NCI-H1105 treated with DMSO at 0.1 percent for 48 hours (cell line): ENCODE measurements at regions not wholly inside any gene's neighbourhood (a gene's known extent, or its start where the extent isn't known, plus 50 kb on each side); places are given as distances from the start of the nearest gene placed in this dataset.

Experiments
- DNase-seq: peaks from one replicate; lab custom pipeline; 2025; lab: John Stamatoyannopoulos, UW

GRCh38 chr1:14531519-14531918 lies 67.0 kb upstream of the KAZN start:
- no peak for DNase-seq

DNA sequence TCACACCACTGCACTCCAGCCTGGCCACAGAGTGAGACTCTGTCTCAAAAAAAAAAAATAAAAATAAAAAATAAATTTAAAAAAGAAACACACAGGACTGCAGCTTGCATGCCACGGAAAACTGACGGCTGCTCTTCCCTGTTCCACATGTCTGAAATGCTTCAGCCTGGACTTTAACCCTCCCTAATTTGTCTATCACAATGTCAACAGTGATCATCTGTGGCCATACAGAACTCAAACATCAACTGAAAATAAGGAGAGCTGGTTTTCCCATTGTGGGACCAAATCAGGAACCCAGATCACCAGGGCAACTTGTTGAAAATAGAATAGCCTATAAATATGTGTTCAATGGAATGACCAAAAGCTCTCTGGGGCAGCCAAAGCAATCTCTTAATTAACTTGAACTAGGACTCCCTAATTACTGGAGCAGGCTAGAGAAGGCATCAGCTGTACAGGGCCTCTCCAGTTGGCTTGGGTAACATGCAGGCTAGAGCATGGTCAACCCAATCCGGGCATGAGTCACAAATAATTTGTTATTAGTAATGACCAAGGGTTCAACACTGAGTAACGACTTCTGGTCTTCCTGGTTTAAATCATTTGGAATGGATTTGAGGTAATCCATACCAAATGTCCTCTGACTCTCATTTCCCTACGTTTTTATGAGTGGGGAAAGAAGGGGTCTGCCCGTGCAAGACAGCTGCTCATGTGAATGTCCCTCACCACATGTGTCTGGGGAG lies 62.7 kb upstream of the KAZN start:
- no peak for DNase-seq

DNA sequence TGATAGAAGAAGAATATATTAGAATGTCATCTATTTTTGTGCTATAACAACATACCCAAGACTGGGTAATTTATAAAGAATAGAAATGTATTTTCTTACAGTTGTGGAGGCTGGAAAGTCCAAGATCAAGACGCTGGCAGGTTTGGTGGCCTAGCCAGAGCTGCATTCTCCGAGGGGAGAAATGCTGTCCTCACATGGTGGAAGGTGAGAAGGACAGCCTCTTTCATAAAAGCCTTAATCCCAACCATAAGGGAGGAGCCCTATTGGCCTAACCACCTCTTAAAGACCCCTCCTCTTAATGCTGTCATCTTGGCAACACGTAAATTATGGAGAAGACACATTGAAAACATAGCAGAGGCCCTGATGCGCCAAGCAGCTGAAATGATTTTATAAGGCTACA lies 60.1 kb upstream of the KAZN start:
- no peak for DNase-seq

DNA sequence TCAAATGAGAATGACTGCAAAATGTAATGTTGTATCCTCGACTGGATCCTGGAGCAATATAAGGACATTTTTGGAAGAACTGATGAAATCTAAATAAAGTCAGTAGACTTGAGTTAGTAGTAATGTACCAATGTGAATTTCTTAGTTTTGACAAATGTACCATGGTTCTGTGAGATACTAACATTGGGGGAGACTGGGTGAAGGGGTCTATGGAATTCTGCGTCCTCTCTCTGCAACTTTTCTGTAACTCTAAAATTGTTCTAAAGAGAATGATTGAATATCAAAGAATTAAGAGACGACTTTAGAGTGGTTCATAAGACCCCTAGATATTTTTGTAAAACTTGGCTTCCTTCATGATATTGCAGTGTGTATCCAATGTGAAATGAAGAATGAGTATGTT lies 59.2 kb upstream of the KAZN start:
- DNase-seq, result no peak

DNA sequence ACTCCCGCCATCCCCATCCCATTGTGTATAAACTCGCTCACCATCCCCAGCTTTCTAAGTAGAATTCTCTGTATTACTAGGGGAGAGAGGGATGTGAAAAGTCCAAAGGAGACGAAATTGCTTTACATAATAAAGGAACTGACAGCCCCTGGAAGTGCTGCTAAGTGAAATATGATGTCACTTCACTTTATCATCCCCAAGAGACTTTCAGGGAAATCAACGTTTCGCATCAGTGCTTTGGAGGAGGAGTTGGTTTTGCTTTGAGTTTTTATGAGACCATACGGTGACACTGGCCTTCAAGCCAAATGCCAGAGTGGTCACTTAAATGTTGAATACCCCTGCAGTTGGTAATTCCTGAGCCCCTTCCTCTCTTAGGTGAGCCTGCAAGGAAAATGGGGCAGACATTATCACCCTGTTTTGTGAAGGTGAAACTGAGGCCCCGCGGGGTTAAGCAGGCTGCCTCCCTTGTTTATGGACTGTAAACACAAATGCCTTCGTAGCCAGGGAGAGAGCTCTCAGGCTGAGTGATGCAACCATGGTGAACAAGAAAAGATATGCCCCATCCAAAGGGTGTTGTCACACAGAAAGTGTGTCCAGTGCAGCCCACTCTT lies 58.4 kb upstream of the KAZN start:
- no peak for DNase-seq

DNA sequence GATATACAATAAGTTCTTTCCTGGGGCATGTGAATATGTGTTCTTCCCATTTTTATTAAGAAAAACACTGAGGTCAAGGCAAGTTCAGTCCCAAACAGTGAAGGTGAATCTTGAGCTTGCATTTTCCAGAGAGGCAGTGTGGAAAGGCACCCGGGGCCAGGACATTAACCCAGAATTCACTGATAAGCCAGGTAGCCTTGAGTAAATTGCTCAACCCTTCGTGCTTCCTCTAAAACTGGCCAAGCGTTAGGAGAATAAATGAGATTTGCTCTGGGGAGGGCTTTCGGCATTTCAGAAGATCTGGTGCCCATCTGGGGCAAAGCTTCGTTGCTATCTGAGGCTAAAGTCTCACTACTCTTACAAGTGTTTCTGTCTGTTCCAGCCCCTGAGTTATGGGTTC lies 57.1 kb upstream of the KAZN start:
- no peak for DNase-seq

DNA sequence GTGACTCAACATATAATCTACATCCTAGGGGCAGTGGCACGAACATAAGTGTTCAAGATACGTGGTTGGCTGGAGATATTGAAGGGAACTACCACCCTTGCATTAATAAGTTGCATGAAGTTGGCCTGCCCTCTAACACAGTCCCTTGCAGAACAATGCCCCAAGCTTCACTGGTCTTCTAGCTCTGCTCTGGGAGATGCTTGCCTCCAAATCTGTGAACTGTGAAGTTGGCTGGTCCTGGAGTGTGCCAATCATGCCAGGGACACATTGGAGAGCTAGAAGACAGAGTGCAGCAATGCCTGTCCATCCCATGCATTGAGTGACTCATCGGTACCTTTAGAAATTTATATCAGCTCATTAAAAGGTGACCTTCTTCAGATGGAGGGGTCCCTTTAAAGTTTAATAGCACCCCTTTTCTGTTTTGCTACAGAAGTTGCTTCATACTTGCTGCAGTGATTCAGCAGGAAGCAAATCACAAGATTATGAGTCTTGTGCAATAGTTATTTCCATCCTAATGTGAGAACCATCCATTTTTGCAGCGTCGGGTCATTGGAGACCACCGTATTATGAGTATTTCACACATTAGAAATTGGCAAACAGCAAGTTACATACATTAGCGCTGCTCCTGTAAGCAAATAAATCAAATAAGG lies 55.2 kb upstream of the KAZN start:
- no peak for DNase-seq

DNA sequence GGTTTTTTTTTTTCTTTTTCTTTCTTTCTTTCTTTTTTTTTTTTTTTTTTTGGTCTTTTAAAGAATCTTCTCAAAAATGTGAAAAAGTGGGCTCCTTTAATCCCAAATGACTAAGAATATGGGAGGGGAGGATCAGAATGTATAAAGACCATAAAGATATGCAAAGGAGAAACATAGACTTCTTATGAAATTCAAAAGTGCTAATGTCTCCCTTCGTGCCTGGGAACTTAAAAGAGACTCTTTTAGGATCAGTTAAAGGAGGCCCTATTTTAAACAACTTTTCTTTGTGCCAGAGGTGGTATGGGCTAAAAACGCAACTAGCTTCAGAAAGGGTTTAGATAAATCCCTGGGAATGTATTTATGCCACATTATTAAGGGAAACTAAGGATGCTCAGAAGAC lies 54.2 kb upstream of the KAZN start:
- DNase-seq, result no peak

- DNase-seq, result no peak
Measured at GRCh38 chr1:14545422-14546025, 53.0 kb upstream of the KAZN start.

GRCh38 chr1:14546416-14546815 lies 52.1 kb upstream of the KAZN start:
- no peak for DNase-seq
